NCI-H226 (cell line): ENCODE measurements at regions not wholly inside any gene's neighbourhood (a gene's known extent, or its start where the extent isn't known, plus 50 kb on each side); places are given as distances from the start of the nearest gene placed in this dataset.

ENCODE experiments used
- DNase-seq: peaks from one replicate; pipeline ENCODE4 v3.0.0-alpha.2; 2015

- DNase-seq: no peak
These were observed 736.7 kb upstream of the PRKX start for GRCh38 chrX:4450177-4450576.

GRCh38 chrX:4435905-4436304 lies 722.5 kb upstream of the PRKX start:
- no peak for DNase-seq

GRCh38 chrX:4397471-4397870 lies 684.0 kb upstream of the PRKX start:
- no peak for DNase-seq

- DNase-seq: no peak
These were observed 668.8 kb upstream of the PRKX start for GRCh38 chrX:4382273-4382672.

GRCh38 chrX:4380710-4381109 lies 667.3 kb upstream of the PRKX start:
- no peak for DNase-seq

GRCh38 chrX:4379071-4379470 lies 665.6 kb upstream of the PRKX start:
- no peak for DNase-seq

- no peak for DNase-seq
These were observed 660.3 kb upstream of the PRKX start for GRCh38 chrX:4373791-4374190.

- DNase-seq: no peak
These were observed 645.1 kb upstream of the PRKX start for GRCh38 chrX:4358577-4358976.

GRCh38 chrX:4322916-4323315 lies 609.5 kb upstream of the PRKX start:
- DNase-seq: no peak

- DNase-seq: no peak
These were observed 607.0 kb upstream of the PRKX start for GRCh38 chrX:4320436-4320947.

GRCh38 chrX:4315891-4316290 lies 602.4 kb upstream of the PRKX start:
- no peak for DNase-seq

- no peak for DNase-seq
These were observed 601.1 kb upstream of the PRKX start for GRCh38 chrX:4314586-4314985.

- DNase-seq: no peak
These were observed 563.7 kb upstream of the PRKX start for GRCh38 chrX:4277122-4277521.

- no peak for DNase-seq
These were observed 555.2 kb upstream of the PRKX start for GRCh38 chrX:4268676-4269075.

- DNase-seq: no peak
These were observed 551.6 kb upstream of the PRKX start for GRCh38 chrX:4265036-4265435.

GRCh38 chrX:4263030-4263803 lies 549.8 kb upstream of the PRKX start:
- no peak for DNase-seq

GRCh38 chrX:4253092-4253491 lies 539.6 kb upstream of the PRKX start:
- DNase-seq: no peak

GRCh38 chrX:4249401-4249800 lies 536.0 kb upstream of the PRKX start:
- DNase-seq: no peak

- DNase-seq: no peak
These were observed 530.3 kb upstream of the PRKX start for GRCh38 chrX:4243759-4244158.

- no peak for DNase-seq
These were observed 527.2 kb upstream of the PRKX start for GRCh38 chrX:4240541-4241194.

- DNase-seq: no peak
These were observed 526.4 kb upstream of the PRKX start for GRCh38 chrX:4239650-4240540.

- no peak for DNase-seq
These were observed 525.5 kb upstream of the PRKX start for GRCh38 chrX:4238916-4239315.

- no peak for DNase-seq
These were observed 511.6 kb upstream of the PRKX start for GRCh38 chrX:4225086-4225485.

GRCh38 chrX:4206941-4207340 lies 493.5 kb upstream of the PRKX start:
- DNase-seq: no peak
